ENCODE measurements at regions not wholly inside any gene's neighbourhood (a gene's known extent, or its start where the extent isn't known, plus 50 kb on each side); places are given as distances from the start of the nearest gene placed in this dataset.

- Histone ChIP-seq H3K27me3 (ENCODE audit: low read length) (no peaks in the 10 kb centered on the region), H3K4me3 (ENCODE audit: low read length) (no peak overlapping the region), H3K4me2 (ENCODE audit: low read depth, low read length, poor library complexity, severe bottlenecking) (no peak overlapping the region), H3K9me2 (replicated peaks; ENCODE audit: insufficient read depth, low read length) (no peaks in the 10 kb centered on the region), H3K4me1 (ENCODE audit: low read length) (no peaks in the 10 kb centered on the region), H3K36me3 (ENCODE audit: insufficient read depth, low read length) (no peaks in the 10 kb centered on the region), H3K27ac (ENCODE audit: low read length) (no peak overlapping the region), H2AFZ (ENCODE audit: low read length) (no peak overlapping the region), H3K79me2 (ENCODE audit: low read length) (no peaks in the 10 kb centered on the region), H3K9ac (ENCODE audit: low read length) (no peak overlapping the region), H3K9me3 (ENCODE audit: low read length) (peaks cover 7% of the 10 kb centered on the region), H4K20me1 (ENCODE audit: insufficient read depth, low read depth, low read length) (no peaks in the 10 kb centered on the region)
- DNase-seq: no peak
These were observed 1167.4 kb downstream of the BRD1 start for GRCh38 chr22:48660104-48660789.

- DNase-seq: no peak
- H3K9me3 ChIP-seq (ENCODE audit: low read length): peaks cover 7% of the 10 kb centered on the region
- H3K4me1 ChIP-seq (ENCODE audit: low read length): no peaks in the 10 kb centered on the region
- no peak overlapping the region for H3K4me3 ChIP-seq (ENCODE audit: low read length)
- no peak overlapping the region for H3K4me2 ChIP-seq (ENCODE audit: low read depth, low read length, poor library complexity, severe bottlenecking)
- H3K9ac ChIP-seq (ENCODE audit: low read length): no peak overlapping the region
- H3K27ac ChIP-seq (ENCODE audit: low read length): no peak overlapping the region
- H3K27me3 ChIP-seq (ENCODE audit: low read length): no peaks in the 10 kb centered on the region
- H3K79me2 ChIP-seq (ENCODE audit: low read length): no peaks in the 10 kb centered on the region
- H4K20me1 ChIP-seq (ENCODE audit: insufficient read depth, low read depth, low read length): no peaks in the 10 kb centered on the region
- H3K9me2 ChIP-seq (replicated peaks; ENCODE audit: insufficient read depth, low read length): no peaks in the 10 kb centered on the region
- H2AFZ ChIP-seq (ENCODE audit: low read length): no peak overlapping the region
- no peaks in the 10 kb centered on the region for H3K36me3 ChIP-seq (ENCODE audit: insufficient read depth, low read length)
These were observed 1168.2 kb downstream of the BRD1 start for GRCh38 chr22:48659404-48659996.

GRCh38 chr22:48658871-48659270 lies 1168.8 kb downstream of the BRD1 start:
- Histone ChIP-seq H3K27ac (ENCODE audit: low read length) (no peak overlapping the region), H4K20me1 (ENCODE audit: insufficient read depth, low read depth, low read length) (no peaks in the 10 kb centered on the region), H3K27me3 (ENCODE audit: low read length) (no peaks in the 10 kb centered on the region), H3K4me1 (ENCODE audit: low read length) (no peaks in the 10 kb centered on the region), H3K79me2 (ENCODE audit: low read length) (no peaks in the 10 kb centered on the region), H3K9ac (ENCODE audit: low read length) (no peak overlapping the region), H3K9me2 (replicated peaks; ENCODE audit: insufficient read depth, low read length) (no peaks in the 10 kb centered on the region), H3K4me2 (ENCODE audit: low read depth, low read length, poor library complexity, severe bottlenecking) (no peak overlapping the region), H3K9me3 (ENCODE audit: low read length) (peaks cover 5% of the 10 kb centered on the region), H3K4me3 (ENCODE audit: low read length) (no peak overlapping the region), H2AFZ (ENCODE audit: low read length) (no peak overlapping the region), H3K36me3 (ENCODE audit: insufficient read depth, low read length) (no peaks in the 10 kb centered on the region)
- no peak for DNase-seq

- Histone ChIP-seq H4K20me1 (ENCODE audit: insufficient read depth, low read depth, low read length) (no peaks in the 10 kb centered on the region), H3K4me2 (ENCODE audit: low read depth, low read length, poor library complexity, severe bottlenecking) (no peak overlapping the region), H3K9ac (ENCODE audit: low read length) (no peak overlapping the region), H3K27me3 (ENCODE audit: low read length) (no peaks in the 10 kb centered on the region), H3K27ac (ENCODE audit: low read length) (no peak overlapping the region), H3K9me2 (replicated peaks; ENCODE audit: insufficient read depth, low read length) (no peaks in the 10 kb centered on the region), H3K4me1 (ENCODE audit: low read length) (no peaks in the 10 kb centered on the region), H3K9me3 (ENCODE audit: low read length) (no peaks in the 10 kb centered on the region; the same call in 1 of the 2 replicates), H3K36me3 (ENCODE audit: insufficient read depth, low read length) (no peaks in the 10 kb centered on the region), H3K79me2 (ENCODE audit: low read length) (no peaks in the 10 kb centered on the region), H2AFZ (ENCODE audit: low read length) (no peak overlapping the region), H3K4me3 (ENCODE audit: low read length) (no peak overlapping the region)
- DNase-seq: no peak
These were observed 1169.4 kb downstream of the BRD1 start for GRCh38 chr22:48658246-48658645.

GRCh38 chr22:48654492-48654891 lies 1173.2 kb downstream of the BRD1 start:
- Histone ChIP-seq H3K4me2 (ENCODE audit: low read depth, low read length, poor library complexity, severe bottlenecking) (no peak overlapping the region), H3K79me2 (ENCODE audit: low read length) (no peaks in the 10 kb centered on the region), H2AFZ (ENCODE audit: low read length) (no peak overlapping the region), H3K9me3 (ENCODE audit: low read length) (no peaks in the 10 kb centered on the region), H3K36me3 (ENCODE audit: insufficient read depth, low read length) (no peaks in the 10 kb centered on the region), H3K9me2 (replicated peaks; ENCODE audit: insufficient read depth, low read length) (no peaks in the 10 kb centered on the region), H3K27ac (ENCODE audit: low read length) (no peak overlapping the region), H3K27me3 (ENCODE audit: low read length) (no peaks in the 10 kb centered on the region), H4K20me1 (ENCODE audit: insufficient read depth, low read depth, low read length) (no peaks in the 10 kb centered on the region), H3K9ac (ENCODE audit: low read length) (no peak overlapping the region), H3K4me1 (ENCODE audit: low read length) (no peaks in the 10 kb centered on the region), H3K4me3 (ENCODE audit: low read length) (no peak overlapping the region)
- DNase-seq: no peak

GRCh38 chr22:48653929-48654328 lies 1173.7 kb downstream of the BRD1 start:
- no peak overlapping the region for H3K4me3 ChIP-seq (ENCODE audit: low read length)
- no peak overlapping the region for H3K27ac ChIP-seq (ENCODE audit: low read length)
- H4K20me1 ChIP-seq (ENCODE audit: insufficient read depth, low read depth, low read length): no peaks in the 10 kb centered on the region
- H3K79me2 ChIP-seq (ENCODE audit: low read length): no peaks in the 10 kb centered on the region
- no peaks in the 10 kb centered on the region for H3K36me3 ChIP-seq (ENCODE audit: insufficient read depth, low read length)
- no peaks in the 10 kb centered on the region for H3K4me1 ChIP-seq (ENCODE audit: low read length)
- no peaks in the 10 kb centered on the region for H3K9me3 ChIP-seq (ENCODE audit: low read length)
- H3K27me3 ChIP-seq (ENCODE audit: low read length): no peaks in the 10 kb centered on the region
- no peak for DNase-seq
- H2AFZ ChIP-seq (ENCODE audit: low read length): no peak overlapping the region
- no peaks in the 10 kb centered on the region for H3K9me2 ChIP-seq (replicated peaks; ENCODE audit: insufficient read depth, low read length)
- H3K4me2 ChIP-seq (ENCODE audit: low read depth, low read length, poor library complexity, severe bottlenecking): no peak overlapping the region
- no peak overlapping the region for H3K9ac ChIP-seq (ENCODE audit: low read length)

- H3K36me3 ChIP-seq (ENCODE audit: insufficient read depth, low read length): no peaks in the 10 kb centered on the region
- H3K9me2 ChIP-seq (replicated peaks; ENCODE audit: insufficient read depth, low read length): no peaks in the 10 kb centered on the region
- H2AFZ ChIP-seq (ENCODE audit: low read length): no peak overlapping the region
- H3K79me2 ChIP-seq (ENCODE audit: low read length): no peaks in the 10 kb centered on the region
- no peak overlapping the region for H3K4me2 ChIP-seq (ENCODE audit: low read depth, low read length, poor library complexity, severe bottlenecking)
- H3K27ac ChIP-seq (ENCODE audit: low read length): no peak overlapping the region
- H4K20me1 ChIP-seq (ENCODE audit: insufficient read depth, low read depth, low read length): no peaks in the 10 kb centered on the region
- no peak overlapping the region for H3K9ac ChIP-seq (ENCODE audit: low read length)
- H3K9me3 ChIP-seq (ENCODE audit: low read length): no peaks in the 10 kb centered on the region
- H3K4me1 ChIP-seq (ENCODE audit: low read length): no peaks in the 10 kb centered on the region
- DNase-seq: no peak
- H3K4me3 ChIP-seq (ENCODE audit: low read length): no peak overlapping the region
- H3K27me3 ChIP-seq (ENCODE audit: low read length): no peaks in the 10 kb centered on the region
These were observed 1174.4 kb downstream of the BRD1 start for GRCh38 chr22:48653306-48653705.

- Histone ChIP-seq H3K27me3 (ENCODE audit: low read length) (no peaks in the 10 kb centered on the region), H2AFZ (ENCODE audit: low read length) (no peak overlapping the region), H3K4me1 (ENCODE audit: low read length) (no peaks in the 10 kb centered on the region), H3K27ac (ENCODE audit: low read length) (no peak overlapping the region), H3K4me2 (ENCODE audit: low read depth, low read length, poor library complexity, severe bottlenecking) (no peak overlapping the region), H3K9me3 (ENCODE audit: low read length) (no peaks in the 10 kb centered on the region), H3K4me3 (ENCODE audit: low read length) (no peak overlapping the region), H3K9ac (ENCODE audit: low read length) (no peak overlapping the region), H3K36me3 (ENCODE audit: insufficient read depth, low read length) (no peaks in the 10 kb centered on the region), H4K20me1 (ENCODE audit: insufficient read depth, low read depth, low read length) (no peaks in the 10 kb centered on the region), H3K79me2 (ENCODE audit: low read length) (no peaks in the 10 kb centered on the region), H3K9me2 (replicated peaks; ENCODE audit: insufficient read depth, low read length) (no peaks in the 10 kb centered on the region)
- no peak for DNase-seq
These were observed 1174.9 kb downstream of the BRD1 start for GRCh38 chr22:48652796-48653195.

Measured in Karpas-422 (cell line).